GM12865 (cell line): ENCODE measurements at regions not wholly inside any gene's neighbourhood (a gene's known extent, or its start where the extent isn't known, plus 50 kb on each side); places are given as distances from the start of the nearest gene placed in this dataset.

Experiments
- DNase-seq: peaks from one replicate; pipeline ENCODE4 v3.0.0; 2010; ENCODE audit warnings: low read depth
- H3K4me3 ChIP-seq: 2 replicates; pipeline ENCODE4 v1.5.1; 2011; ENCODE audit warnings: mild to moderate bottlenecking, low read depth, low read length, control low read depth
- TF ChIP-seq, protein P1 (sequence below): IDR thresholded peaks from 2 replicates; pipeline ENCODE4 v1.5.1; 2011; ENCODE audit warnings: low read length, control low read depth, low read depth, inconsistent platforms; ENCODE audit not compliant: insufficient read depth; ENCODE audit errors: missing control alignments

- DNase-seq, result no peak
- no peak overlapping the region for H3K4me3 ChIP-seq
- TF ChIP-seq, protein P1, sequence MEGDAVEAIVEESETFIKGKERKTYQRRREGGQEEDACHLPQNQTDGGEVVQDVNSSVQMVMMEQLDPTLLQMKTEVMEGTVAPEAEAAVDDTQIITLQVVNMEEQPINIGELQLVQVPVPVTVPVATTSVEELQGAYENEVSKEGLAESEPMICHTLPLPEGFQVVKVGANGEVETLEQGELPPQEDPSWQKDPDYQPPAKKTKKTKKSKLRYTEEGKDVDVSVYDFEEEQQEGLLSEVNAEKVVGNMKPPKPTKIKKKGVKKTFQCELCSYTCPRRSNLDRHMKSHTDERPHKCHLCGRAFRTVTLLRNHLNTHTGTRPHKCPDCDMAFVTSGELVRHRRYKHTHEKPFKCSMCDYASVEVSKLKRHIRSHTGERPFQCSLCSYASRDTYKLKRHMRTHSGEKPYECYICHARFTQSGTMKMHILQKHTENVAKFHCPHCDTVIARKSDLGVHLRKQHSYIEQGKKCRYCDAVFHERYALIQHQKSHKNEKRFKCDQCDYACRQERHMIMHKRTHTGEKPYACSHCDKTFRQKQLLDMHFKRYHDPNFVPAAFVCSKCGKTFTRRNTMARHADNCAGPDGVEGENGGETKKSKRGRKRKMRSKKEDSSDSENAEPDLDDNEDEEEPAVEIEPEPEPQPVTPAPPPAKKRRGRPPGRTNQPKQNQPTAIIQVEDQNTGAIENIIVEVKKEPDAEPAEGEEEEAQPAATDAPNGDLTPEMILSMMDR, result no peak
Observed at GRCh38 chr20:57801581-57801980, 91.8 kb upstream of the PMEPA1 start.

DNA sequence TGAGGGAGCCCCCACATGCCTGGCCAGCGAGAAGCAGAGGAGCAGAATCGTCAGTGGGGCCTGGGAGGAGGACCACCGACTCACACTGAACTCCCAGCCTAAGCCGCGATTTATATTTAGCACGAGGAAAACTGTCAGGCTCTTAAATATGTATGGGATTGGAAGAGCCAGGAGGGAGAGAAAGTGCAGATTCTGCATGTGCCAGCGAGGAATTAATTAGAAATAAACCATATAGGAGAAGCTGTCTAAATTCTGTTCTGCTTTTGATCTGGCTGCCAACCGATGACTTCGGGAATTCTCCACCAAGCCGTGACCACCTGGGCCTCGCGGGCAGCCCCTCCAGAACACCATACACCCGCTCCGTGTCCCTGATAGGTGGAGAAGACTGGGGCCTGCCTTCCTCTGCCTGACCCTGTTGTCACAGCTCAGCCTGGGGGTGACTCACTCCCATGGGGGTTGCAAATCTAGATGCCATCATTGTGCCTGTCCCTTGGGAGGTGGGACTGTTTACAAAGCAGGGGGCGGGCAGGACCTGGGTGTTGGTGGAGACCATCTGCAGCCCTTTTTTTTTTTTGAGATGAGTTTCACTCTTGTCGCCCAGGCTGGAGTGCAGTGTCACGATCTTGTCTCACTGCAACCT lies 91.1 kb upstream of the PMEPA1 start:
- no peak overlapping the region for H3K4me3 ChIP-seq
- TF ChIP-seq, protein P1, result no peak
- DNase-seq, result no peak

GRCh38 chr20:57797401-57797800 lies 87.6 kb upstream of the PMEPA1 start:
- TF ChIP-seq, protein P1, result no peak

DNA sequence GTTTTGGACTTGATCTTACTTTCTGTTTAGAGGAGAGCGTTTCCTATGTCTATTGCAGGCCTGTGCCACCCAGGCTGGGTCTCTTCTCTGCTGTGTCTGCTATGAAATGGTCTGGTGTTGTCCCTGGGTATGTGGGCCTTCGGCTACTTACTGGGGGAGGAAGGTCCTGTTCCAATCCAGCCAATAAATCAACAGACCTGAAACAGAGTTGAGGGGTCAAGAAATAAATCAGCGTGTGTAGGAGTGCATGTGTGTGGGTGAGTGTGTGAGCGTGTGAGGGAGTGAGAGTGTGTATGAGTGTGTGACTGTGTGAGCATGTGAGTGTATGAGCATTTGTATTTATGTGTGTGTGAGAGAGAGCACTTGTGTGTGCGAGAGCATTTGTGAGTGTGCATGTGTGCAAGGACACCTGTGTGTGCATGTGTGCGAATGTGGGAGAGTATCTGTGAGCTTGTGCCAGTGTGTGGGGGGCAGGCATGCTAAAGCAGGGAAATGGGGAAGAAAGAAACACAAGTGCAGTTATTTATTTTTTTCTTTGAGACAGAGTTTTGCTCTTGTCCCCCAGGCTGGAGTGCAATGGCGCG lies 86.3 kb upstream of the PMEPA1 start:
- DNase-seq, result no peak
- no peak overlapping the region for H3K4me3 ChIP-seq
- TF ChIP-seq, protein P1, result no peak

More at GRCh38 chr20:57797401-57797800, 87.6 kb upstream of the PMEPA1 start:
- no peak overlapping the region for H3K4me3 ChIP-seq
- DNase-seq, result no peak

- no peak for DNase-seq
- TF ChIP-seq, protein P1, result no peak
Observed at GRCh38 chr20:57795342-57795697, 85.5 kb upstream of the PMEPA1 start.

DNA sequence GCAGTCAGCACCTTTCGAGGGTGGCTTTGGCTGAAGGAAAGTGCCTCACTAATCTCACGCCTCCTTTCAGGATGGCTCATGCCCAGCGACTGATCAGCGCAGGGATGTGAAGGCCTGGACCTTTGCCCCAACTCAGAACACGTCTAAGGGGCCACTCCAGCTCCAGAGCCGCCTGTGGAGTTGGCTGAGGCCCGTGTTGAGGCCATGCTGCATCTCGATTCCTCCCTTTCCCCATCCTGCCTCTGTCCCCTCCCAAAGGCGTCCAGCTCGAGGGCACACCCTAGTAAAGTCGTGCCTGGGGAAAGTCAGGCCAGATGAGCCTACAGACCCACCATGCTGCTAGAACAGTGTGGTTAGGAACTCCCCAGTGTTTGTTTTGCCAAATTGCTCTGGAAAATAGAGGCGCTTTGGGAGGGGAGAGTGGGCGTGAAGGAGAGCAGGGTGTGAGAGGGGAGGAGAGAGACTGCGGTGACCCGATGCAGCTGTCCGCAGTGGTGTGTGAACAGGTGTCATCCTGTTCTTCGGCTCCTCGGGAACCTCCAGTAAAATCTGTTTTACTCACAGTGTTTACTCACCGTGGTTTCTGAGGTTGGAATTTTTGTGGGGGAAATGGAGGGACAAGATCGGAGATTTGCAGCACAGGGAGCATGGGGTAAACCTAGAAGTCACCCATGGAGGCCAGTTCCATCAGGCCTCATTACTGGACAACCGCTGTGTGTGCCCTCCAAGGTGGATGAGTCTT lies 85.0 kb upstream of the PMEPA1 start:
- TF ChIP-seq, protein P1, result no peak
- no peak overlapping the region for H3K4me3 ChIP-seq
- DNase-seq, result no peak

More at GRCh38 chr20:57795342-57795697, 85.5 kb upstream of the PMEPA1 start:
- H3K4me3 ChIP-seq, result no peak overlapping the region

DNA sequence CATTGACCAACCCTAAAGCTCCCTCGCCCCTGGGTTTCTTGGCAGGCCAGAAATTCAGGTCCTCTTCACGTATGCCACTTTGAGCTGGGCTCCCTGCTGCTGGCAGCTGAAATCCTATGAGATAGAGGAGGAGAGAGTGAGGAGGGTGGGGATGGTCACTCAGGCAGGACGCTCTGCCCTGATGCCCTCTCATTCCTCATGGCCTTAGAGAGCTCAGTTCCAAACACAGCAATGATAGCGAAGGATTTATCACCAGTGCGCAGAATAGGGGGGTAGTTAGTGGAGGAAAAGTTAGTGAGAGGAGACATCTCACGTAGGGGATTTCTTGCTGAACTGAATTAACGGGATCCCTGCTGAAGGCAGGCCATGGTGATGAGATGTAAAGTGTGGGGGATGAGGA lies 84.2 kb upstream of the PMEPA1 start:
- H3K4me3 ChIP-seq, result no peak overlapping the region
- DNase-seq, result no peak
- TF ChIP-seq, protein P1, result no peak
